Lower leg skin (tissue), 4 donors: ENCODE measurements at regions not wholly inside any gene's neighbourhood (a gene's known extent, or its start where the extent isn't known, plus 50 kb on each side); places are given as distances from the start of the nearest gene placed in this dataset.
"Not testable (repeated sequence)": the region's sequence is repeated elsewhere in the genome, so short reads cannot be mapped to it uniquely, and the experiment has no call there.

Experiments
- DNase-seq, 2 donors: peaks; one replicate each; pipeline ENCODE4 v3.0.0-alpha.2; 2019; ENCODE audit warnings: low spot score in 2 of 2
- H3K4me3 ChIP-seq: fragments of 200-600 bp; sonication (generic); 2 replicates; pipeline ENCODE4 v1.5.1; 2017; ENCODE audit warnings: mild to moderate bottlenecking, low read depth; ENCODE audit not compliant: poor library complexity, severe bottlenecking
- POLR2A ChIP-seq, 2 donors: fragments of 450-650 bp; IDR thresholded peaks; one replicate each; pipeline ENCODE4 v1.6.1; 2016 to 2017; ENCODE audit warnings: antibody characterized with exemption in 2 of 2, mild to moderate bottlenecking in 1 of 2, moderate library complexity in 1 of 2
- WGBS, 2 donors: methylation state at CpG; one replicate each; pipeline ENCODE4 v1.1.5; 2018; 5-methylcytosine and 5-hydroxymethylcytosine counted together
- intact Hi-C: fragments of 100-400 bp; cut with DNase I; formaldehyde crosslinking; loops from one replicate; pipeline ENCODE4 v1.15.0; 2023; ENCODE audit warnings: low total_unique reads
- TF ChIP-seq, protein P1 (sequence below), 3 donors: fragments of 450-650 bp; IDR thresholded peaks; one replicate each; pipeline ENCODE4 v1.5.1; 2016; ENCODE audit warnings: antibody characterized with exemption in 3 of 3, mild to moderate bottlenecking in 3 of 3, moderate library complexity in 2 of 3

DNA sequence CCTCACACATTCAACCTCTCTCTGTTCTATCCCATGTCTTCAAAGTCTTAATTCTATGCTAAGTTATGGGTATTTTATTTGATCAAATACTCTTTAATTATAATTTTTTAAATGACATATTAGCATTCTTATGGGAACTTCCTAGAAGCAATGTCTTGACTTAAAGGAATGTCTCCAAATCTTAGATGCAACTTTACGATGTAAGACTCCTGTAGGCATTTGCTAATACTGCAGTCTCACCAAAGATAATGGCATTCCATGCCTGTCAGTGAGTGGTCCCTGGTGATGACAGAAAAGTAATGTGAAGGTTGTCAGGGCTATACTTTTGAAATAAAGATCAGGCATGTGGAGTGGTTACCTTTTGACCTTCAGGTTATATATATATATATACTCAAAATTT, 1654.2 kb upstream of the WWC1 start:
- no peak for TF ChIP-seq POLR2A (IDR thresholded peaks at IDR 0.05)
- TF ChIP-seq, protein P1, sequence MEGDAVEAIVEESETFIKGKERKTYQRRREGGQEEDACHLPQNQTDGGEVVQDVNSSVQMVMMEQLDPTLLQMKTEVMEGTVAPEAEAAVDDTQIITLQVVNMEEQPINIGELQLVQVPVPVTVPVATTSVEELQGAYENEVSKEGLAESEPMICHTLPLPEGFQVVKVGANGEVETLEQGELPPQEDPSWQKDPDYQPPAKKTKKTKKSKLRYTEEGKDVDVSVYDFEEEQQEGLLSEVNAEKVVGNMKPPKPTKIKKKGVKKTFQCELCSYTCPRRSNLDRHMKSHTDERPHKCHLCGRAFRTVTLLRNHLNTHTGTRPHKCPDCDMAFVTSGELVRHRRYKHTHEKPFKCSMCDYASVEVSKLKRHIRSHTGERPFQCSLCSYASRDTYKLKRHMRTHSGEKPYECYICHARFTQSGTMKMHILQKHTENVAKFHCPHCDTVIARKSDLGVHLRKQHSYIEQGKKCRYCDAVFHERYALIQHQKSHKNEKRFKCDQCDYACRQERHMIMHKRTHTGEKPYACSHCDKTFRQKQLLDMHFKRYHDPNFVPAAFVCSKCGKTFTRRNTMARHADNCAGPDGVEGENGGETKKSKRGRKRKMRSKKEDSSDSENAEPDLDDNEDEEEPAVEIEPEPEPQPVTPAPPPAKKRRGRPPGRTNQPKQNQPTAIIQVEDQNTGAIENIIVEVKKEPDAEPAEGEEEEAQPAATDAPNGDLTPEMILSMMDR (IDR thresholded peaks at IDR 0.05): no peak
- H3K4me3 ChIP-seq: no peak overlapping the region
- intact Hi-C loops: no loop called here
- 88 to 92% methylated on average over 1 of the region's 1 CpG for WGBS, 2 donors
- no peak for DNase-seq

DNA sequence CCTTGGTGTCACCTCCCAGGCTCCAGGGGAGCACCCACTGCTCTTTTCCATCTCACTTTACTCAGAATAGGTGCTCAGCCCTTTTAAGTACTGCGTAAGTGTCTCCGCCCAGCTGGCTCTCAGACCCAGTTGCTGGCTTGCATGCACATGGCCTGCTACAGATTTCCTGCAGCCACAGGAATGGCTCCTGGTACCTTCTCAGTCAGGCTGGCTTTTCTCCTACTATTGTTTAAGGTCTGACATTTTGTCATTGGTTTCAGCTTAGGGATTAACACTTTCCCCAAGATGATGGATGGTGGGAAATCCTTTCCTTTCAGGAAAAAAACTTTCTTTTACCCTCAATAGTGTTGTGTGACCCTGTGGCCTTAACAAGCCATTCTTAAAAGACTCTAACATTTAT, 1652.3 kb upstream of the WWC1 start:
- 88 to 91% methylated on average over 2 of the region's 2 CpGs for WGBS, 2 donors
- intact Hi-C loops: no loop called here

DNA sequence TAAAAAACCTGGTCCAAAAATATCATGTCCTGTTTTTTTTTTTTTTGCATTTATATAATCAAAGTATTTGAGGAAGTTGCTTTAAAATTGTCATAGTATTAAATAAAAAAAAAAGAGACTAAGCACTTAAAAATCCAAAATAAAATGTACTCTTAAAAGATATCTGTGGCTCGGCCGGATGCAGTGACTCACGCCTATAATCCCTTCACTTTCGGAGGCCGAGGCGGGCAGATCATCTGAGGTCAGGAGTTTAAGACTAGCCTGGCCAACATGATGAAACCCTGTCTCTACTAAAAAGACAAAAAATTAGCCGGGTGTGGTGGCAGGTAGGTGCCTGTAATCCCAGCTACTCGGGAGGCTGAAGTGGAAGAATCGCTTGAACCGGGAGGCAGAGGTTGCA, 1651.3 kb upstream of the WWC1 start:
- DNase-seq, intact Hi-C loops, H3K4me3 ChIP-seq: not testable (repeated sequence)
- 78 to 83% methylated on average over 10 of the region's 10 CpGs for WGBS, 2 donors

More for the DNA sequence above, 1652.3 kb upstream of the WWC1 start:
- no peak for TF ChIP-seq POLR2A (IDR thresholded peaks at IDR 0.05)
- TF ChIP-seq, protein P1 (IDR thresholded peaks at IDR 0.05): no peak
- DNase-seq: no peak
- H3K4me3 ChIP-seq: no peak overlapping the region

DNA sequence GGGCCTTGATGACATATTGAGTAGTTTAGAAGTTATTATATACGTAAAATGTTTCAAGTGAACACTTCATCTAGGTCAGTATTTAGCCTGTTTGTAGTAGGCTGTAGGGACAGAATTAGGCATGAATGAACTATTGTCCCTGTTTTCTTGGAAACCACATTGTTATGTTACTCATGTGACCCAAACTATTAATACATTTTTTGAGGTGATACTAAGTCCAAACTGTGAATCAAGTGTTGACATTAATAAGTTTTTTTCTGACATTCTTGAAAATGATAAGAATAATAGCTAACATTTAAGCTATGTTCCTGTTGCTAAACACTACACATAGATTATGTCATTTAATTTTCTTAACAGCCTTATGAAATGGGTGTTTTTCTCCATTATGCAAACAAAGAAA, 1642.7 kb upstream of the WWC1 start:
- 90% methylated on average over 1 of the region's 1 CpG for WGBS, 2 donors
- H3K4me3 ChIP-seq: no peak overlapping the region
- intact Hi-C loops: no loop called here
- TF ChIP-seq POLR2A (IDR thresholded peaks at IDR 0.05): no peak
- TF ChIP-seq, protein P1 (IDR thresholded peaks at IDR 0.05): no peak
- DNase-seq: no peak

DNA sequence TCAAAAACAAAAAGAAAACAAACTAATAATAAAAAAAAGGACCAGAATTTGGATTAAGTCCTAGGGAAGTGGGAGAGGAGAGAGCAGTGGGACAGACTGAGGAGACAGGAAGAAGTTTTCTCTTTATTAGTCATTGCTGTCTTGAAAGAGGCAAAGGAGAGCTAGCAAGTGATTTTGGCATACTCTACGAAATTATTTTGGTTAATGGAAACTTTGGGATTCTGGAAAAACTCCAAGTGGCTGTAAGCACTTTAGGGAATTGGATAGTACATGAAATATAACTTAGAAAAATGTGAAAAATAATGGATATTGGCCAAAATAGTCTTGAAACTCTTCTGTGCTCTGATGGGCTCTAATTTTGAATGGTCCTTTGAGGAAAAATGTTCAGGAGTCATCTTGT, 1641.8 kb upstream of the WWC1 start:
- no peak for DNase-seq
- no peak for TF ChIP-seq POLR2A (IDR thresholded peaks at IDR 0.05)
- TF ChIP-seq, protein P1 (IDR thresholded peaks at IDR 0.05): no peak
- intact Hi-C loops: no loop called here
- WGBS, 2 donors: 2 to 16% methylated on average over 1 of the region's 1 CpG
- no peak overlapping the region for H3K4me3 ChIP-seq

DNA sequence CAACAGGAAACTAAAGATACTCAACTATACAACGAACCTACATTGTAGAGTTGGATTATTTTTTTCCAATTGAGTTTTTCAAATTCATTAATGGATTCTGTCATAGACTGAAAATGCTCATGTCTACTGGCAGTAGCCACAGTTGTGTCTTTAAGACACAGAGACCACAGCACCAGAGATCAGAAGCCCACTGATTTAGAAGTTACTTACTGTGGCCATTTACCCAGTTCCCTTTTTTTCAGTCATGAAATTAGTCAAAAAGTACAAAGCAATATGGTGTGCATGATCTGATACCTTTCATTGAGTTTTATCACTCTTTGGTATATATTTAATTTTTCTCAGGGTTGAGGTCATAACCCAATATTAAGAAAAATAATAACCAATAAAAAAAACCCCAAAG, 1640.2 kb upstream of the WWC1 start:
- no peak for TF ChIP-seq POLR2A (IDR thresholded peaks at IDR 0.05)
- TF ChIP-seq, protein P1 (IDR thresholded peaks at IDR 0.05): no peak
- H3K4me3 ChIP-seq: no peak overlapping the region
- intact Hi-C loops: no loop called here
- WGBS, 2 donors: 79 to 86% methylated on average over 1 of the region's 1 CpG
- DNase-seq: no peak
